GM19452 (cell line): ENCODE measurements at regions not wholly inside any gene's neighbourhood (a gene's known extent, or its start where the extent isn't known, plus 50 kb on each side); places are given as distances from the start of the nearest gene placed in this dataset.
"Not testable (repeated sequence)": the region's sequence is repeated elsewhere in the genome, so short reads cannot be mapped to it uniquely, and the experiment has no call there.

Experiments used
- ATAC-seq: cut with Tn5 transposase; IDR thresholded peaks from one replicate; pipeline ENCODE4 v1.9.1; 2021; ENCODE audit not compliant: unreplicated experiment

DNA sequence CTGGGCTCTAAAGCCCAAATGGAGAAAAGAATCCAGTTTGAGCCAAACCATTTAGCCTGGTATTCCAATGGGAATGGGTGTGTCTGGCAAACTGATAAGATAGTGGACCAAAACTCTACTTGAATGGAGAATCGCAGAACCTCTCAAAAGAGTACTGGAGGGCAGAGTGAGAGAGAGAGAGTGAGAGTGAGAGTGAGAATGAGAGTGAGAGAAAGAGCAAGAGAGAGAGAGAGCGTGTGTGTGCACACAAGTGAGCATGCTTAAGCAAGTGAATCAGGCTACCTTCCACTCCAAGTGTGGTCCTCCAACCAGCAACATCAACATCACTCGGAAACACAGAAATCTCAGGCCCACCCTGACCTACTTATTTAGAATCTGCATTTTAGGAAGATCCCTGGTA is 58.8 kb downstream of the UQCRFS1 start:
- ATAC-seq = no peak

DNA sequence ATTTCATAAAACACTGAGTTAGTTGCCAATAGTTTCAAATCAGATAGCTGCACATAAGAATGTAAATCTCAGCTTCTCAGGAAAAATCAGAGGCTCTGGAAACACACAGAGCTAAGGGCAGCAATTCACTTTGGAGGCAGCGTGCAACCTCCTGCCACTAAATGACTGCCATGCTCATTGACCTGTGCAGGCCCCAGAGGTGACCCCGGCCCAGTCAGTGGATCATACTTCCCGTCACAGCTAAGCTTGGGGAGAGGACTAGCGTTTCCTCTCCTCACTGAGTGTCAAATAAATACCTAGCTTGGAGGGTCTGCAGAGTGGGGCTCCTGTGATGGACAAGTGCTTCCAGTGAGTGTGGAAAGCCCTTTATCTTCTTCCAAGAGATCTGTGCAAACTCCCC is 67.2 kb downstream of the UQCRFS1 start:
- no peak for ATAC-seq

- no peak for ATAC-seq
Observed at GRCh38 chr19:29143183-29143582, 69.8 kb downstream of the UQCRFS1 start.

- ATAC-seq = no peak
Observed at GRCh38 chr19:29139227-29139626, 73.7 kb downstream of the UQCRFS1 start.

DNA sequence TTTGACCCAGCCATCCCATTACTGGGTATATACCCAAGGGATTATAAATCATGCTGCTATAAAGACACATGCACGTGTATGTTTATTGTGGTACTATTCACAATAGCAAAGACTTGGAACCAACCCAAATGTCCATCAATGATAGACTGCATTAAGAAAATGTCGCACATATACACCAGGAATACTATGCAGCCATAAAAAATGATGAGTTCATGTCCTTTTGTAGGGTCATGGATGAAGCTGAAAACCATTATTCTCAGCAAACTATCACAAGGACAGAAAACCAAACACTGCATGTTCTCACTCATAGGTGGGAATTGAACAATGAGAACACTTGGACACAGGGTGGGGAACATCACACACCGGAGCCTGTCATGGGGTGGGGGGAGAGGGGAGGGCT is 74.7 kb downstream of the UQCRFS1 start:
- ATAC-seq = not testable (repeated sequence)

GRCh38 chr19:29131456-29131855 is 81.5 kb downstream of the UQCRFS1 start:
- no peak for ATAC-seq

GRCh38 chr19:29129148-29129547 is 83.8 kb downstream of the UQCRFS1 start:
- ATAC-seq = no peak

DNA sequence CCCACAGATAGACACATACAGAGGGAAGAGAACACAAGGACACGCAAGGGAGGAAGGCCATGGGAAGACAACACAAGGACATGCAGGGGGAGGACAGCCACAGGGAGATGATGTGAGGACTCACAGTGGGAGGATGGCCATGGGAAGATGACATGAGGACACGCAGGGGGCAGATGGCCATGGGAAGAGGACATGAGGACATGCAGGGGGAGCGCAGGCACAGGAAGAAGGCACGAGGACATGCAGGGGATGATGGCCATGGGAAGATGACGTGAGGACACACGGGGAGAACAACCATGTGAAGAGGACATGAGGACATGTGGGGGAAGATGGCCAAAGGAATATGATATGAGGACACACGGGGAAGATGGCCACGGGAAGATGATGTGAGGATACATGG is 84.7 kb downstream of the UQCRFS1 start:
- no peak for ATAC-seq

- no peak for ATAC-seq
Observed at GRCh38 chr19:29122185-29122584, 90.8 kb downstream of the UQCRFS1 start.

DNA sequence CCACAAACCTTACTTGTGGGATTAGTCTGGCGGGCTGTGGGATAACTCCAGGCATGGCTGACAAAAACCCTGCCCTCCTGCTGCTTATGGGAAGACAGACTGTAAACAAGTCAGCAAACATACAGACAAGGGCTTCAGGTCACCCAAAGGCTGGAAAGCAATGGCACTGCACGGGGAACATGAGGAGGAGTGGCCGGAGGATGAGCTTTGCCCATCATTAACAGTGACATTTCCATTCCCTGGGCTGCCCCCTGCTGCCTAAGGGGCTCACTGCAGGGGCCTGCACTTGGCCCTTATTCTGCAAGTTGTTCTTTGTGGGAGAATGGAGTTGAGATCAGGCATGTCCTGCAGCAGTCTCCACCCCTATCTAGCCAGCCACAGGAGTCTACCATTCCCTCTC is 91.3 kb downstream of the UQCRFS1 start:
- ATAC-seq = no peak

DNA sequence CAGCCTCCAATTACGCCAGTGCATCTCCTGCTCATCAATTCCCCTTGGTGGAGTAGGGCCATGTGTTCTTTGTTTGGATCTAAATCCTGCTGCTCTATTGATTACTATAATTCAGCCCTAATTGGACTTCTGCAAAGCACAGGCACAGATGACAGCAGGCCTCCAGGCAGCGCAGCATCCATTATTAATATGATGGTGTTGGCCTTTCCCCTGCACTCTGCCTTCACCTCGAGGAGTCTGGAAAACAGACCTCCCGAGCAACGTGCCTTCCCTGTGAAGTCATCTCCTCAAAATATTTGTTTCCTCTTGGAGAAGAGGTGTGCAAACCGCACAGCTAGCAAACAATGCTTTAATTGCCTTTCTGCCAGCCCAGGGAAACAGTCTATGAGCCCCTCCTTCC is 92.5 kb downstream of the UQCRFS1 start:
- ATAC-seq = no peak

- ATAC-seq = no peak
Observed at GRCh38 chr19:29119590-29119989, 93.4 kb downstream of the UQCRFS1 start.

GRCh38 chr19:29118389-29118788 is 94.6 kb downstream of the UQCRFS1 start:
- ATAC-seq = no peak

DNA sequence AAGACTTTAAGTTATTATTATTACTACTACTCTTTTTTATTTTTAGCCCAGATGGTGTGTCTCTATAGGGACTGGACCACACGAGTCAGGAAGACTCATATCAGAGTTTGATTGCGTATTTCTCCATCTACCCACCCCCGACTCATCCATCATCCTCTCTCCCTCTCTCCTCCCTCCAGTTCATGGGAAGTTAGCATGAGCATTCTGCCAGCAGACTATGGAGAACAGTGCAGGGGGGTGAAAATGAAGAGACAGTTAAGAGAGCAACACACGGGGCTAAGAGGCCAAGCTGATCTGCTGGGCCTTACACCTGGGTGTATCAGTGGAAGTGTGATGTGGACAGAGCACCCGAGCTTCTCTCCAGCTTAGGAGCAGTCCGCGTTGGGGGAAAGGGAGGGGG is 95.0 kb downstream of the UQCRFS1 start:
- ATAC-seq = no peak

- ATAC-seq = no peak
Observed at GRCh38 chr19:29115181-29115580, 97.8 kb downstream of the UQCRFS1 start.

- ATAC-seq = no peak
Observed at GRCh38 chr19:29113838-29114237, 99.1 kb downstream of the UQCRFS1 start.

DNA sequence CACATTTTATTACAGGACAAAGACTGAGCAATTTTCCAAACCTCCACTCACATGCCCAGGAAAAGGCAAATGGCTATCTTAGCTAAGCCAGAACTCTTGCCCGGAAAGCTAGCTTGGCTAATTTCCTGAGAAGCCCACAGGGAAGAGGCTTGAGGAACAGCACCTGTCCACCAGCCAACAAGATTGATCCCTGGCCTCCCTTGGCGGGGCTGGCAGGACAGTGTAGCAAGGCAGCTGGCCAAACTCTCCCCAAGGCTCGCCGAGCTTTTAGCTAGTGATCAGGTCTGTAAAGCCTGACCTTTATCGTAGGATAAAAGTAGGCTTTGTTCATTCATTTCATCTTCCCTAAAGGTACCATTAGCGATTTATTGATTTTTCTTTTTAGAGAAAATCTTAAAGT is 101.4 kb downstream of the UQCRFS1 start:
- ATAC-seq = no peak

- ATAC-seq = no peak
Observed at GRCh38 chr19:29107831-29108230, 105.1 kb downstream of the UQCRFS1 start.

GRCh38 chr19:29106346-29106885 is 106.5 kb downstream of the UQCRFS1 start:
- no peak for ATAC-seq

DNA sequence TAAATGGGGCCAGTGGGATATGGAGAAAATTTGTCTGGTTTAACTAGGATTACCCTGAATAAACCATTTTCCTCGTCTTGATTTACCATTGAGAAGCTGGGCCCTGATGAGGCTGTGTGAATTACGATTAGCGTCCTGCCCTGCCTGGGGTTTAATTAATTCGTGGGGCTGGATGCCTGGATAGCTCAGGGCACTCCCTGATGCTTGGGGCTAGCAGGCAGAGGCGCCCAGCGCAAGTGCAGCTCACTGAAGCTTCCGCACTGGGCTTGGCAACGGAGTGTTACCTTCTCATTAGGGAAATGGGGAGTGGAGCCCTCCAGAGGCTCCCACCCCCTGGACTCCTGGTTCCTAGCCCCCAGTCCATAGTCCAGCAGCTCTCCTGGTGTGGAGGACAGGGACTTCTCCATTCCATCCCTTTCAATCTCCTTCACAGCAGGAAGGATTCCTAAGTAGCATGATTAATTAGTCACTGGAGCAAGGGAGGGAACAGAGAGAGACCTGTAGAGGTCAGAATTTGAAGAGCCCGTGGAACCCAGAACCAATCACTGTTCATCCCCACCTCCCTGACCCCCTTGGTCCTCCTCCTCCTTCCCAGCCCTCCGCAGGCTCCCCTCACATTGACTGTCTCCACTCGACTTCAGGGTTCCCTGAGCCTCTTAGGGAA is 107.2 kb downstream of the UQCRFS1 start:
- no peak for ATAC-seq

DNA sequence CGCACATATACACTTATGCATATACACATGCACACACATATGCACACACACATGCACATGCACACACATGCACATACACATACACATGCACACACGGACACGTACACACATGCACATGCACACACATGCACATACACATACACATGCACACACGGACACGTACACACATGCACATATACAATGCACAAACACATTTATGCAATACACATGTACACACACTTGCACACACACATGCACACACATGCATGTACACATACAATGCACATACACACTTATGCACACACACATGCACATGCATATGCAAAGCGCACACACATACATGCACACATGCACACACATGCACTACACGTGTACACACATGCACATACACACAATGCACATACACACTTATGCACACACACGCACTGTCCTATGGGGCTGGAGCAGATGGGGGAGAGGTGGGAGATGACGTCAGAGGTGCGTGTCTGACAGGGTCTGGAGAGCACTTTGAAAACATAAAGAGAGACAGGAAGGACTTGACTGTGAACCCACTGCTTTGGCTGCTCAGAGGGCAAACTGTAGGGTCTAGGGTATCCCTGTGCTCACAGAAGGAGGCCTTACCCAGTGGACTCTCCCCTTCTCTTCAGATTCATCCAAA is 108.2 kb downstream of the UQCRFS1 start:
- no peak for ATAC-seq

DNA sequence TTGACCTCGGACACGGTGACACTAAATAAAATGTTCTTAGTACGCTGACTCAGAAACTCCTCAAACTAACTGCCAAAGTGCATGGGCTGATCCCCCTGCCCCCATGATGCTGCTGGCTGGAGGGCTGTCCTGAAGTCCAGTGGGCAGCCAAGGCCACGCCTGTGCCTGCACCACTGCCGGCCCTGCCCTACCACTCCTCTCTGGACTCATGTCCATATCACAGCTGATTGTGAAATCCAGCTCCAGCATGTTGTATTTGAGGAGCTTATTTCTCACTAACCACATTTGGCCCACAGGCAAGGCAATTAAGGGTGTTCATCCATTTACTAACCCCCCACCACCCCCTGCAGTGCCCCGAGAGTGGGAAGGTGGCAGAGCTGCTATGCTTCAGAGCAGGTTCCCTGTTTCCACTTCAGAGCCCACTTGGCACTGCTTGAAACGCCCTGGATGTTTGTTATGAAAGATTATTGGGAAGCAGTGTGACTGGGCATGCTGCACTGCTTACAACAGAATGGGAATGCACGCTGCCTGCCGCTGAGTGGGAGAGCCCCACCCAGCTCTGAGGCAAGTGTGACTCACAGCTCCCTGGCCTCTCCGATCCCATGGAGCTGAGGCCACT is 114.0 kb downstream of the UQCRFS1 start:
- no peak for ATAC-seq
